HCT116 (cell line): ENCODE measurements at regions not wholly inside any gene's neighbourhood (a gene's known extent, or its start where the extent isn't known, plus 50 kb on each side); places are given as distances from the start of the nearest gene placed in this dataset.

Source experiments
- ATAC-seq: fragments of 200-7000 bp; cut with Tn5 transposase; 2 replicates; pipeline ENCODE4 v1.9.1; 2020; ENCODE audit warnings: mild to moderate bottlenecking, moderate library complexity
- BruUV-seq: library from RNA; stranded (reverse); fragments of 400-500 nt; replicated peaks from 2 replicates; lab custom pipeline; 2021; lab: Mats Ljungman, UMichigan
- CTCF ChIA-PET: fragments of 300-600 bp; sonication (Branson Sonifier 250); formaldehyde crosslinking; loops from one replicate; lab custom pipeline; 2021; ENCODE audit warnings: antibody characterized with exemption; lab: Charles Lee
- POLR2A ChIA-PET: fragments of 300-600, 350-600 bp; sonication (Branson Sonifier 250); formaldehyde crosslinking; loops from one replicate; lab custom pipeline; 2021; ENCODE audit warnings: antibody characterized with exemption; lab: Charles Lee
- RAD21 ChIA-PET, 2 experiments: fragments of 300-600 bp; sonication (Branson Sonifier 250); formaldehyde crosslinking; loops; one replicate each; lab custom pipeline; 2023; ENCODE audit warnings: low total read pairs in 2 of 2; ENCODE audit not compliant: uncharacterized antibody in 2 of 2, unreplicated experiment in 2 of 2, low non-redundant PET in 1 of 2; lab: Charles Lee
- DNase-seq: peaks from one replicate; pipeline ENCODE4 v3.0.0-alpha.2; 2010; ENCODE audit warnings: low read depth, low spot score
- H2AFZ ChIP-seq: fragments of 200-600 bp; shearing (Covaris generic), sonication (generic); 2 replicates; pipeline ENCODE4 v1.6.1; 2017; ENCODE audit warnings: low read depth, mixed run types, mixed read lengths, antibody characterized with exemption, low read length; ENCODE audit not compliant: poor library complexity, severe bottlenecking
- H3K27ac ChIP-seq: 2 replicates; pipeline ENCODE4 v1.5.1; 2012; ENCODE audit warnings: low read depth, low read length
- H3K27me3 ChIP-seq: fragments of 200-600 bp; sonication (generic); 2 replicates; pipeline ENCODE4 v1.6.1; 2016; ENCODE audit warnings: mixed run types, low read length, mixed read lengths; ENCODE audit not compliant: insufficient read depth
- H3K36me3 ChIP-seq, 2 experiments: fragments of 200-500 bp in 1 of 2; fragments of 200-600 bp in 1 of 2; sonication (Bioruptor generic) in 1 of 2; sonication (generic) in 1 of 2; 2 replicates each; pipeline versions ENCODE4 v1.5.1 to v1.6.1; 2014 to 2016; ENCODE audit warnings: low read length in 2 of 2, inconsistent platforms in 1 of 2, mixed read lengths in 1 of 2, mixed run types in 1 of 2; ENCODE audit not compliant: insufficient read depth in 2 of 2, control insufficient read depth in 1 of 2
- H3K4me1 ChIP-seq, 2 experiments: fragments of 200-600 bp in 1 of 2; sonication (generic) in 1 of 2; 2 replicates each; pipeline versions ENCODE4 v1.5.1 to v1.6.1; 2012 to 2017; ENCODE audit warnings: low read length in 2 of 2, inconsistent platforms in 1 of 2, mild to moderate bottlenecking in 1 of 2, mixed read lengths in 1 of 2, mixed run types in 1 of 2, moderate library complexity in 1 of 2; ENCODE audit not compliant: insufficient read depth in 2 of 2, control insufficient read depth in 1 of 2
- H3K4me2 ChIP-seq: fragments of 200-600 bp; sonication (generic); 2 replicates; pipeline ENCODE4 v1.6.1; 2017; ENCODE audit warnings: mixed run types, low read length, mixed read lengths
- H3K4me3 ChIP-seq, 2 experiments: fragments of 200-600 bp in 1 of 2; sonication (generic) in 1 of 2; replicated peaks in 1 of 2; 2 replicates each; pipeline ENCODE4 v1.5.1; 2011 to 2016; ENCODE audit warnings: low read length in 2 of 2, control low read depth in 1 of 2, low read depth in 1 of 2, mild to moderate bottlenecking in 1 of 2, mixed read lengths in 1 of 2, mixed run types in 1 of 2
- H3K79me2 ChIP-seq: fragments of 200-600 bp; sonication (generic); 2 replicates; pipeline ENCODE4 v1.6.1; 2017; ENCODE audit warnings: mild to moderate bottlenecking, mixed run types, low read length, moderate library complexity, mixed read lengths; ENCODE audit not compliant: insufficient read depth
- H3K9ac ChIP-seq: fragments of 200-600 bp; sonication (generic); 2 replicates; pipeline ENCODE4 v1.6.1; 2016; ENCODE audit warnings: low read length, mixed read lengths
- H3K9me2 ChIP-seq: fragments of 200-600 bp; sonication (generic), shearing (Covaris generic); 2 replicates; pipeline ENCODE4 v1.6.1; 2017; ENCODE audit warnings: mixed run types, mild to moderate bottlenecking, moderate library complexity; ENCODE audit not compliant: insufficient read depth
- H3K9me3 ChIP-seq, 2 experiments: fragments of 200-500 bp in 1 of 2; fragments of 200-600 bp in 1 of 2; sonication (Bioruptor generic) in 1 of 2; sonication (generic) in 1 of 2; 2 replicates each; pipeline ENCODE4 v1.6.1; 2014 to 2017; ENCODE audit warnings: low read length in 2 of 2, mixed read lengths in 2 of 2, inconsistent platforms in 1 of 2, low read depth in 1 of 2, mild to moderate bottlenecking in 1 of 2, mixed run types in 1 of 2, moderate library complexity in 1 of 2; ENCODE audit not compliant: control insufficient read depth in 1 of 2, insufficient read depth in 1 of 2
- H4K20me1 ChIP-seq: fragments of 200-600 bp; sonication (generic), shearing (Covaris generic); 2 replicates; pipeline ENCODE4 v1.6.1; 2017; ENCODE audit warnings: mixed run types, mild to moderate bottlenecking, moderate library complexity; ENCODE audit not compliant: insufficient read depth
- ELF1 ChIP-seq: IDR thresholded peaks from 2 replicates; pipeline ENCODE4 v1.6.1; 2012; ENCODE audit warnings: low read depth, borderline replicate concordance
- EZH2phosphoT487 ChIP-seq: fragments of 200-600 bp; IDR thresholded peaks from 2 replicates; pipeline ENCODE4 v1.6.1; 2018; ENCODE audit warnings: antibody characterized with exemption, borderline replicate concordance
- JUND ChIP-seq: IDR thresholded peaks from 2 replicates; pipeline ENCODE4 v1.6.1; 2012
- POLR2A ChIP-seq: IDR thresholded peaks from 2 replicates; pipeline ENCODE4 v1.7.0; 2011; ENCODE audit warnings: borderline replicate concordance; ENCODE audit not compliant: insufficient read depth, insufficient read length; ENCODE audit errors: extremely low read depth
- TCF7L2 ChIP-seq: IDR thresholded peaks from 2 replicates; pipeline ENCODE4 v1.7.0; 2011; ENCODE audit warnings: borderline replicate concordance, inconsistent platforms; ENCODE audit not compliant: insufficient read depth, insufficient read length; ENCODE audit errors: extremely low read depth
- ZFX ChIP-seq: fragments of 450-650 bp; IDR thresholded peaks from 2 replicates; pipeline ENCODE4 v1.6.1; 2017
- intact Hi-C: fragments of 100-400 bp; cut with micrococcal nuclease; formaldehyde crosslinking; loops from 2 replicates; pipeline ENCODE4 v1.10.0; 2022
- TF ChIP-seq, protein P1 (sequence below): IDR thresholded peaks from 2 replicates; pipeline ENCODE4 v1.6.1; 2012; ENCODE audit warnings: low read depth
- TF ChIP-seq, protein P2 (sequence below): IDR thresholded peaks from 2 replicates; pipeline ENCODE4 v1.6.1; 2012
- TF ChIP-seq, protein P3 (sequence below): IDR thresholded peaks from 2 replicates; pipeline ENCODE4 v1.6.1; 2011; ENCODE audit warnings: mild to moderate bottlenecking, low read length, moderate library complexity; ENCODE audit not compliant: insufficient replicate concordance; ENCODE audit errors: extremely low read depth

DNA sequence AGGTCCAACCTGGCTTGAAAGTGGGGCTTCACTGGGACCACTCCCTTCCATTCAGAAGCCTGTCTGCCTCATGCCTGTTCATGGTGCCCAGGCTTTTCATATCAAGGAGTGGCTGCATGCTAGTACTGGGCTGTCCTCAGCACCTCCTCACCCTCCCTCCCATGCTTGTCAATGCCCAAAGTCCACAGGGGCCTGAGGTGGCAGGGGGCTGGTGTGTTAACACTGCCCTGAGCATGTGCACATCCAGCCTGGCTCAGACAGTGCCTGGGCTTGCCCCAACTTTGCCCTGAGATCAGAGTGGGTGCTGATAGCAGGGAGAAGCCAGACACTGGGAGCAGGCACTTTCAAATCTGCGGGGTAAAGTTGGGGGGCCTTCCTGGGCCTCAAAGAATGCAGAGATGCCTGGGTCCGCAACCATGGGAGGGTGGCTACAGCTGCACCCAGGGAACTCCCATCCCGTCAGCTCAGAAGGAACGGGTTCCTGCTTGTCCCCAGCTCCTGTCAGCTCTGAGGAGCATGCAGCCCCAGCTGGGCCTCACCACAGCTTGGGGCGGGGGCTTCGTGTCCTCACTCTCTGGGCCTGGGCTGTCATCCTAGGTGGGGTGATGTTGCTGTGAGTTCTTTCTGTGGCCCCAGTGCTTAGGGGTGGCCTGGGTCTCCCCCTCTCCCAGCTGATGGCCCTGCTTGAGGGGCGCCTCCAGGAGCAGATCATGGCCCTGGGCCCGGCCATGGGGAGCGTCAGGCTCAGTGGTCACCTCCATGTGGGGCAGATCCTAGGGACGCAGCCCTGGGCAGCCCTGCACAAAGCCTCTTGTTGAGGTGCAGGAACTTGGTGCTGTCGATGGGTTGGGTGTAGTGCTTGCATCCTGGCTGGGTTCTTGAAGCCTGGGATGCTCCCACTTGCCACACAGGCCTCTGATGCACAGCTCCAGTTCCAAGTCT lies 830.6 kb upstream of the SLITRK5 start:
- H4K20me1 ChIP-seq, result no peaks in the 10 kb centered on the region
- no peaks in the 10 kb centered on the region for H3K36me3 ChIP-seq
- no TSS peak for BruUV-seq
- H3K9me3 ChIP-seq, result no peaks in the 10 kb centered on the region; a peak in 2 of 4 replicates
- intact Hi-C loops, result no loop called here
- no peak overlapping the region for H3K4me3 ChIP-seq
- no peak overlapping the region for H3K4me2 ChIP-seq
- no peak overlapping the region for H3K9ac ChIP-seq
- ChIA-PET CTCF (no interaction called here), RAD21 (no interaction called here), POLR2A (no interaction called here)
- DNase-seq, result no peak
- H3K27ac ChIP-seq, result no peak overlapping the region
- no peaks in the 10 kb centered on the region for H3K4me1 ChIP-seq
- H3K79me2 ChIP-seq, result no peaks in the 10 kb centered on the region
- TF ChIP-seq TCF7L2, result no peak
- TF ChIP-seq, protein P1, sequence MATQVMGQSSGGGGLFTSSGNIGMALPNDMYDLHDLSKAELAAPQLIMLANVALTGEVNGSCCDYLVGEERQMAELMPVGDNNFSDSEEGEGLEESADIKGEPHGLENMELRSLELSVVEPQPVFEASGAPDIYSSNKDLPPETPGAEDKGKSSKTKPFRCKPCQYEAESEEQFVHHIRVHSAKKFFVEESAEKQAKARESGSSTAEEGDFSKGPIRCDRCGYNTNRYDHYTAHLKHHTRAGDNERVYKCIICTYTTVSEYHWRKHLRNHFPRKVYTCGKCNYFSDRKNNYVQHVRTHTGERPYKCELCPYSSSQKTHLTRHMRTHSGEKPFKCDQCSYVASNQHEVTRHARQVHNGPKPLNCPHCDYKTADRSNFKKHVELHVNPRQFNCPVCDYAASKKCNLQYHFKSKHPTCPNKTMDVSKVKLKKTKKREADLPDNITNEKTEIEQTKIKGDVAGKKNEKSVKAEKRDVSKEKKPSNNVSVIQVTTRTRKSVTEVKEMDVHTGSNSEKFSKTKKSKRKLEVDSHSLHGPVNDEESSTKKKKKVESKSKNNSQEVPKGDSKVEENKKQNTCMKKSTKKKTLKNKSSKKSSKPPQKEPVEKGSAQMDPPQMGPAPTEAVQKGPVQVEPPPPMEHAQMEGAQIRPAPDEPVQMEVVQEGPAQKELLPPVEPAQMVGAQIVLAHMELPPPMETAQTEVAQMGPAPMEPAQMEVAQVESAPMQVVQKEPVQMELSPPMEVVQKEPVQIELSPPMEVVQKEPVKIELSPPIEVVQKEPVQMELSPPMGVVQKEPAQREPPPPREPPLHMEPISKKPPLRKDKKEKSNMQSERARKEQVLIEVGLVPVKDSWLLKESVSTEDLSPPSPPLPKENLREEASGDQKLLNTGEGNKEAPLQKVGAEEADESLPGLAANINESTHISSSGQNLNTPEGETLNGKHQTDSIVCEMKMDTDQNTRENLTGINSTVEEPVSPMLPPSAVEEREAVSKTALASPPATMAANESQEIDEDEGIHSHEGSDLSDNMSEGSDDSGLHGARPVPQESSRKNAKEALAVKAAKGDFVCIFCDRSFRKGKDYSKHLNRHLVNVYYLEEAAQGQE, result no peak
- no peak for TF ChIP-seq JUND
- TF ChIP-seq ZFX, result no peak
- TF ChIP-seq ELF1, result no peak
- TF ChIP-seq POLR2A, result no peak
- TF ChIP-seq, protein P2, sequence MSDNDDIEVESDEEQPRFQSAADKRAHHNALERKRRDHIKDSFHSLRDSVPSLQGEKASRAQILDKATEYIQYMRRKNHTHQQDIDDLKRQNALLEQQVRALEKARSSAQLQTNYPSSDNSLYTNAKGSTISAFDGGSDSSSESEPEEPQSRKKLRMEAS, result no peak
- no peak for TF ChIP-seq EZH2phosphoT487
- TF ChIP-seq, protein P3, sequence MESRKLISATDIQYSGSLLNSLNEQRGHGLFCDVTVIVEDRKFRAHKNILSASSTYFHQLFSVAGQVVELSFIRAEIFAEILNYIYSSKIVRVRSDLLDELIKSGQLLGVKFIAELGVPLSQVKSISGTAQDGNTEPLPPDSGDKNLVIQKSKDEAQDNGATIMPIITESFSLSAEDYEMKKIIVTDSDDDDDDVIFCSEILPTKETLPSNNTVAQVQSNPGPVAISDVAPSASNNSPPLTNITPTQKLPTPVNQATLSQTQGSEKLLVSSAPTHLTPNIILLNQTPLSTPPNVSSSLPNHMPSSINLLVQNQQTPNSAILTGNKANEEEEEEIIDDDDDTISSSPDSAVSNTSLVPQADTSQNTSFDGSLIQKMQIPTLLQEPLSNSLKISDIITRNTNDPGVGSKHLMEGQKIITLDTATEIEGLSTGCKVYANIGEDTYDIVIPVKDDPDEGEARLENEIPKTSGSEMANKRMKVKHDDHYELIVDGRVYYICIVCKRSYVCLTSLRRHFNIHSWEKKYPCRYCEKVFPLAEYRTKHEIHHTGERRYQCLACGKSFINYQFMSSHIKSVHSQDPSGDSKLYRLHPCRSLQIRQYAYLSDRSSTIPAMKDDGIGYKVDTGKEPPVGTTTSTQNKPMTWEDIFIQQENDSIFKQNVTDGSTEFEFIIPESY, result no peak
- no peak overlapping the region for H2AFZ ChIP-seq
- H3K27me3 ChIP-seq, result no peaks in the 10 kb centered on the region
- H3K9me2 ChIP-seq, result no peaks in the 10 kb centered on the region
- ATAC-seq, result no peak
